Activated T-cell treated with anti-CD3 and anti-CD28 coated beads, Interleukin-2, amount 50 U/mL, for 24 hours (primary cell): ENCODE measurements at regions not wholly inside any gene's neighbourhood (a gene's known extent, or its start where the extent isn't known, plus 50 kb on each side); places are given as distances from the start of the nearest gene placed in this dataset.
"Not testable (repeated sequence)": the region's sequence is repeated elsewhere in the genome, so short reads cannot be mapped to it uniquely, and the experiment has no call there.

Experiments
- DNase-seq: peaks from one replicate; pipeline ENCODE4 v3.0.0-alpha.2; 2020
- H3K27ac Mint-ChIP-seq: 2 replicates; pipeline ENCODE4 v1.8.0; 2020; ENCODE audit warnings: mild to moderate bottlenecking, mixed read lengths
- H3K27me3 Mint-ChIP-seq: 2 replicates; pipeline ENCODE4 v1.8.0; 2020; ENCODE audit warnings: mixed read lengths
- H3K36me3 Mint-ChIP-seq: 2 replicates; pipeline ENCODE4 v1.8.0; 2020; ENCODE audit warnings: low read depth, mixed read lengths
- H3K4me1 Mint-ChIP-seq: 2 replicates; pipeline ENCODE4 v1.8.0; 2020; ENCODE audit warnings: low read depth, mixed read lengths
- H3K4me3 Mint-ChIP-seq: 2 replicates; pipeline ENCODE4 v1.8.0; 2020; ENCODE audit warnings: mild to moderate bottlenecking, moderate library complexity, mixed read lengths
- H3K9me3 Mint-ChIP-seq: 2 replicates; pipeline ENCODE4 v1.8.0; 2020; ENCODE audit warnings: mixed read lengths

DNA sequence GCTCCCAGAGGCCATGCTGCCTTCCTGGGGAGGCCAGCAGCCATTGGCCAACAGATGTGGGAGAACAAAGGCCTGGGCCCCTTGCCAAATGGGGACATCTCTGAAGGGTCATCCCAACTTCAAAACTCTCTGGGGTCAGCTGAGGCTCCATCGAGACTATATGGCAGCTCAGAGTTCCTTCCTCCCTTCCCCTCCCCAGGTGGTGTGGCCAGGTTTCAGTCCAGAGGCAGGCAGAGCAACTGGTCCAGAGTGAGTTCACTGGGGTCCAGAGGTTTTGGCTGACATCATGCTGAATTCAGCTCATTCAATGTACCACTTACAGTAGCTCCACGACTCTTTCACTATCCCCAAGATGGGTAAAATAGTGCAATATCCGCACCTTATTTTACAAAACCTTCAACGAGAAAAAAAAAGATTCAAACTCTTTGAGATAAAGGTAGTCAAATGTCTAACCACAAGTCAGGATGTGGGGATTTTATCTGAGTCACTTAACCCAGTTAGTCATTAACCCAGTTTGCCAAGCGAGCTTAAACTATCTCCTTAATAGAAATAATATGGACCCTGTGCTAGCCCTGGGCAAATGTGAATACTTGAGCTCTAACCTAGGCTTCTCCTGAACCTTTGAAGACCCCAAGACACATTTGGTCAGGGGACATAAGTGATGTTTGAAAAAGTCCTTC, 108.4 kb upstream of the PLEKHG1 start:
- Mint-ChIP-seq H3K4me3 (no peak overlapping the region), H3K36me3 (no peaks in the 10 kb centered on the region), H3K27me3 (peaks cover 10% of the 10 kb centered on the region), H3K4me1 (peaks cover 20% of the 10 kb centered on the region), H3K27ac (peak overlapping the region; percentile 82), H3K9me3 (peaks cover 9% of the 10 kb centered on the region)
- peak; percentile 41 for DNase-seq

DNA sequence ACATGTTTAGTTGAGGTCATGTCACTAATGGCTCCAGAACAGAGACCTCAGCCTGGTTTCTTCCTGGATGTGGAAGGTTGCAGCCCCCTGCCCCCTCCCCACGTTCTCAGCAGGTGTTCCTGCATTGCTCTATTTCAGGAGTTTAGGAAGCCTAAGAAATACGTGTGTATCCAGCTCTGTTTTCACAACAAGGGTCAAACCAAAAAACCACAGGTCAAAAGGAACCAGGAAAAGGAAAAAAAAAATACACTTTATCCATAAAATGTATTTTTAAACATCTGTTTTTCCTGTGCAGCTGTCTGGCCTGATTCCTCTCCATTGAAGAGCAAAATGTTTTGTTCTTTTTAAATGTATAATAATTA, 107.9 kb upstream of the PLEKHG1 start:
- Mint-ChIP-seq H3K4me3 (no peak overlapping the region), H3K27ac (no peak overlapping the region), H3K9me3 (peaks cover 9% of the 10 kb centered on the region), H3K4me1 (peaks cover 20% of the 10 kb centered on the region), H3K36me3 (no peaks in the 10 kb centered on the region), H3K27me3 (peaks cover 10% of the 10 kb centered on the region)
- no peak for DNase-seq

DNA sequence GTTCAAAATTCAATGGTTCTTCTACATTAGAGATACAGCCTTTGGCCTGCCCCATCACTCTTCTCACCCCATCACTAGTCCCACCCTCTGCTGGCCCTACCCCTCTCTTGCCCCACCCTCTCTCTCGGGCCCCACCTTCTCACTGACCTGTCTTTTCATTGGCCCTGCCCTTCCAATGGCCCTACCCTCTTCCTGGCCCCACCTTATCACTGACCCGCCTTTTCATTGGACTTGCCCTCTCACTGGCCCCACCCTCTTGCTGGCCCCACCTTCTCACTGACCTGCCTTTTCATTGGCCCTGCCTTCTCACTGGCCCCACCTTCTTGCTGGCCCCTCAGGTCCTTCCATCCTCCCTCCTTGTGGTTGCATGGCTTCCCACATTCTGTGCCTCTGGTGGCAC, 107.2 kb upstream of the PLEKHG1 start:
- Mint-ChIP-seq H3K27me3 (peaks cover 8% of the 10 kb centered on the region), H3K4me1 (peaks cover 20% of the 10 kb centered on the region), H3K4me3 (no peak overlapping the region), H3K27ac (no peak overlapping the region), H3K36me3 (no peaks in the 10 kb centered on the region), H3K9me3 (peaks cover 9% of the 10 kb centered on the region)
- DNase-seq = no peak

- Mint-ChIP-seq H3K27ac (no peak overlapping the region), H3K4me3 (no peak overlapping the region), H3K27me3 (peaks cover 5% of the 10 kb centered on the region), H3K36me3 (no peaks in the 10 kb centered on the region), H3K4me1 (peaks cover 20% of the 10 kb centered on the region), H3K9me3 (peaks cover 9% of the 10 kb centered on the region)
- no peak for DNase-seq
These were observed 106.7 kb upstream of the PLEKHG1 start for GRCh38 chr6:150492941-150493340.

- not testable (repeated sequence) for H3K27me3 Mint-ChIP-seq, H3K27ac Mint-ChIP-seq, H3K9me3 Mint-ChIP-seq, H3K4me3 Mint-ChIP-seq, H3K36me3 Mint-ChIP-seq, DNase-seq
- peaks cover 20% of the 10 kb centered on the region for H3K4me1 Mint-ChIP-seq
These were observed 106.1 kb upstream of the PLEKHG1 start for GRCh38 chr6:150493552-150493951.

GRCh38 chr6:150494241-150494640, 105.4 kb upstream of the PLEKHG1 start:
- Mint-ChIP-seq H3K27me3 (peaks cover 5% of the 10 kb centered on the region), H3K4me1 (peaks cover 20% of the 10 kb centered on the region)

DNA sequence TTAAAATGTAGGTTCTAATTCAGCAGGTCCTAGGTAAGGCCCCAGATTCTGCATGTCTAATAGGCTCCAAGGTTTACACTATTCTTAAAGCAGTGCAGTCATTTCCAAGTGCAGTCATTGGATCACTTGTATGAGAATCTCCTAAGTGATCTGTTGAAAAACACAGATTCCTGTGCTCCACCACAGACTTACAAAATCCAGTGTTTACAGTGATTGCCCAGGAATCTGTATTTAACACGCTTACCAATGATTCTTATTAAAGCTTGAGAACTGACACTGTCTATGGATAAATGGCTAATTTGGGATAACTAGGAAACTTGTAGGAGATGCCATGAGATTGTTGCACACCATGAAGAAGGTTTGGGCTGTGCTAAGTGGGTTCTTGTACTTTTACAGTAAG, 104.6 kb upstream of the PLEKHG1 start:
- H3K36me3 Mint-ChIP-seq = no peaks in the 10 kb centered on the region
- H3K9me3 Mint-ChIP-seq = peaks cover 9% of the 10 kb centered on the region
- no peak for DNase-seq
- H3K4me1 Mint-ChIP-seq = peaks cover 20% of the 10 kb centered on the region
- H3K27ac Mint-ChIP-seq = no peak overlapping the region
- H3K27me3 Mint-ChIP-seq = peaks cover 6% of the 10 kb centered on the region
- no peak overlapping the region for H3K4me3 Mint-ChIP-seq

More at GRCh38 chr6:150494241-150494640, 105.4 kb upstream of the PLEKHG1 start:
- Mint-ChIP-seq H3K36me3 (no peaks in the 10 kb centered on the region), H3K4me3 (no peak overlapping the region), H3K9me3 (peaks cover 9% of the 10 kb centered on the region), H3K27ac (no peak overlapping the region)
- DNase-seq = no peak

- H3K27ac Mint-ChIP-seq = no peak overlapping the region
- H3K4me3 Mint-ChIP-seq = no peak overlapping the region
- peaks cover 10% of the 10 kb centered on the region for H3K4me1 Mint-ChIP-seq
- peaks cover 9% of the 10 kb centered on the region for H3K9me3 Mint-ChIP-seq
- no peak for DNase-seq
- H3K36me3 Mint-ChIP-seq = no peaks in the 10 kb centered on the region
- peaks cover 6% of the 10 kb centered on the region for H3K27me3 Mint-ChIP-seq
These were observed 103.1 kb upstream of the PLEKHG1 start for GRCh38 chr6:150496629-150497028.

- no peak overlapping the region for H3K27ac Mint-ChIP-seq
- no peaks in the 10 kb centered on the region for H3K9me3 Mint-ChIP-seq
- no peak overlapping the region for H3K4me3 Mint-ChIP-seq
- no peaks in the 10 kb centered on the region for H3K4me1 Mint-ChIP-seq
- peaks cover 6% of the 10 kb centered on the region for H3K27me3 Mint-ChIP-seq
- DNase-seq = no peak
- no peaks in the 10 kb centered on the region for H3K36me3 Mint-ChIP-seq
These were observed 99.8 kb upstream of the PLEKHG1 start for GRCh38 chr6:150499882-150500312.

DNA sequence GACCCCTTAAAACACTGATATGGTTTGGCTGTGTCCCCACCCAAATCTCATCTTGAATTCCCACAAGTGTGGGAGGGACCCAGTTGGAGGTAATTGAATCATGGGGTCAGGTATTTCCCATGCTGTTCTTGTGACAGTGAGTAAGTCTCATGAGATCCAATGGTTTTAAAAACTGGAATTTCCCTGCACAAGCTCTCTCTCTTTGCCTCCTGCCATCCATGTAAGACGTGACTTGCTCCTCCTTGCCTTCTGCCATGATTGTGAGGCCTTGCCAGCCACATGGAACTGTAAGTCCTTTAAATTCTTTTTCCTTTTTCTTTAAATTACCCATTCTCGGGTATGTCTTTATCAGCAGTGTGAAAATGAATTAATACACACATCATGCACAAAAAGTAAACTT, 99.1 kb upstream of the PLEKHG1 start:
- H3K27me3 Mint-ChIP-seq, H3K36me3 Mint-ChIP-seq, DNase-seq: not testable (repeated sequence)

GRCh38 chr6:150503041-150503440, 96.6 kb upstream of the PLEKHG1 start:
- no peaks in the 10 kb centered on the region for H3K4me1 Mint-ChIP-seq
- no peaks in the 10 kb centered on the region for H3K9me3 Mint-ChIP-seq
- H3K27me3 Mint-ChIP-seq = peaks cover 6% of the 10 kb centered on the region
- no peak for DNase-seq
- no peak overlapping the region for H3K4me3 Mint-ChIP-seq
- H3K36me3 Mint-ChIP-seq = no peaks in the 10 kb centered on the region
- H3K27ac Mint-ChIP-seq = no peak overlapping the region

More for the DNA sequence above, 99.1 kb upstream of the PLEKHG1 start:
- H3K9me3 Mint-ChIP-seq, H3K4me3 Mint-ChIP-seq, H3K4me1 Mint-ChIP-seq, H3K27ac Mint-ChIP-seq: not testable (repeated sequence)

DNA sequence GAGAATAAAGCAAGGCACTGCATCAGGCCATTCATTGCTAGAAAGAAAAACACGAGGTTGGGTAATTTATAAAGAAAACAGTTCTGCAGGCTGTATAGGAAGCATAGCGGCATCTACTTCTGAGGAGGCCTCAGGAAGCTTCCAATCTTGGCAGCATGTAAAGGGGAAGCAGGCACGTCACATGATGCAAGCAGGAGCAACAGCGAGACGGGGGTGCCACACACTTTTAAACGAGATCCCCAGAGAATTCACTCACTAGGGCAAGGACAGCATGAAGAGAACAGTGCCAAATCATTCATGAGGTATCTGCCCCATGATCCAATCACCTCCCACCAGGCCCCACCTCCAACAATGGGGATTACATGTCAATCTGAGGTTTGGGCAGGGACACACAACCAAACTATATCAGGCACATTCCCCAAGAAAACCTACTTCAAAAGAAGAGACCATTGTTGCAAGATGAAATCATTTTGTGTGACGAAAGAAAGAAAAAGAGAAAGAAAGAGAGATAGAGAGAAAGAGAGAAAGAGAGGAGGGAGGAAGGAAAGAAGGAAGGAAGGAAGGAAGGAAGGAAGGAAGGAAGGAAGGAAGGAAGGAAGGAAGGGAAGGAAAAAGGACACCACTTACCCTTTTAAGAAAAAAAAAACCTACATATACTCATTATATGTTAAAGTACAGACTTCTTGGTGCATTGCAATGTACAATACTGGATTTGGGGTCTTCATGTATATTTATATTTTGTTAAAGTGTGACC, 95.9 kb upstream of the PLEKHG1 start:
- DNase-seq = no peak
- Mint-ChIP-seq H3K27ac (no peak overlapping the region), H3K4me1 (no peaks in the 10 kb centered on the region), H3K27me3 (peaks cover 9% of the 10 kb centered on the region), H3K4me3 (no peak overlapping the region), H3K36me3 (no peaks in the 10 kb centered on the region), H3K9me3 (no peaks in the 10 kb centered on the region)

GRCh38 chr6:150507361-150507760, 92.3 kb upstream of the PLEKHG1 start:
- H3K4me1 Mint-ChIP-seq, H3K27ac Mint-ChIP-seq, H3K36me3 Mint-ChIP-seq, DNase-seq, H3K9me3 Mint-ChIP-seq, H3K4me3 Mint-ChIP-seq: not testable (repeated sequence)
- H3K27me3 Mint-ChIP-seq = peaks cover 12% of the 10 kb centered on the region

GRCh38 chr6:150510576-150510975, 89.1 kb upstream of the PLEKHG1 start:
- Mint-ChIP-seq H3K9me3 (no peaks in the 10 kb centered on the region), H3K27me3 (peaks cover 22% of the 10 kb centered on the region), H3K36me3 (no peaks in the 10 kb centered on the region), H3K4me1 (no peaks in the 10 kb centered on the region), H3K27ac (no peak overlapping the region), H3K4me3 (no peak overlapping the region)
- DNase-seq = no peak

- Mint-ChIP-seq H3K4me3 (no peak overlapping the region), H3K36me3 (no peaks in the 10 kb centered on the region), H3K9me3 (no peaks in the 10 kb centered on the region), H3K4me1 (no peaks in the 10 kb centered on the region), H3K27ac (no peak overlapping the region), H3K27me3 (peaks cover 22% of the 10 kb centered on the region)
- no peak for DNase-seq
These were observed 88.4 kb upstream of the PLEKHG1 start for GRCh38 chr6:150511313-150511712.
